SJSA1 (cell line): ENCODE measurements at regions not wholly inside any gene's neighbourhood (a gene's known extent, or its start where the extent isn't known, plus 50 kb on each side); places are given as distances from the start of the nearest gene placed in this dataset.

Experiments used
- DNase-seq, 2 experiments: peaks; one replicate each; pipeline ENCODE4 v3.0.0-alpha.2; 2015 to 2020; ENCODE audit warnings: low spot score in 2 of 2, low read depth in 1 of 2
- H3K27ac ChIP-seq: fragments of 250-450 bp; sonication (Bioruptor Pico); 2 replicates; pipeline ENCODE4 v1.5.1; 2020; ENCODE audit warnings: mild to moderate bottlenecking, moderate library complexity
- H3K27me3 ChIP-seq: fragments of 250-450 bp; sonication (Bioruptor Pico); replicated peaks from 2 replicates; pipeline ENCODE4 v1.5.1; 2020; ENCODE audit warnings: mild to moderate bottlenecking, moderate library complexity
- H3K36me3 ChIP-seq: fragments of 250-450 bp; sonication (Bioruptor Pico); 2 replicates; pipeline ENCODE4 v1.5.1; 2020; ENCODE audit warnings: mild to moderate bottlenecking
- H3K4me1 ChIP-seq: fragments of 250-450 bp; sonication (Bioruptor Pico); replicated peaks from 2 replicates; pipeline ENCODE4 v1.6.1; 2021; ENCODE audit warnings: mild to moderate bottlenecking
- H3K4me3 ChIP-seq: fragments of 250-450 bp; sonication (Bioruptor Pico); 2 replicates; pipeline ENCODE4 v1.5.1; 2020; ENCODE audit warnings: mild to moderate bottlenecking
- H3K9me3 ChIP-seq: fragments of 250-450 bp; sonication (Bioruptor Pico); replicated peaks from 2 replicates; pipeline ENCODE4 v1.5.1; 2020; ENCODE audit warnings: mild to moderate bottlenecking

DNA sequence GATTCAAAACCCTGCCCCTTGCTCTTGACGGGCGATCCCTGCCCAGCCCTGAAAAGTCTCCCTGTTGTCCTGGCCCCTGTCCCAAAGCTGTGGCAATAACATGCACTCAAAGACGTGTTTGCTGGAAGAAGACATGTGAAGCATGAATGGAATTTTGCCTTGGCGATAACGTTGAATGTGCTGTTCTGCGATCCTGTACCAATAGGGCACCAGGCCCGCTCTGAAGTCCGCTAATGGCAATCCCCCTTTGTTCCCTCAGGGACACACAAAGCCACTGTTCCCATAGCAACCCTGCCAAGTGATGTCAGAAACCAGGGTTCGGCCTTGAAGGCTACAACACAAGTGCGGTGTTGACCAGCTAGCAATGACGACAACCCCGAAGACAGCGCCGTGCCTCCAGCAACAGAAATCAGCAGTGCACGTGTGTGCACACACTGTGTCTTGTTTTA lies 284.6 kb downstream of the KLF6 start:
- no peaks in the 10 kb centered on the region for H3K27me3 ChIP-seq
- H3K9me3 ChIP-seq = no peaks in the 10 kb centered on the region
- peak in 1 of 2 experiments; percentile 52 for DNase-seq
- H3K27ac ChIP-seq = 0 out of 2 replicates have a peak overlapping the region, but pooled peaks have one; percentile 6
- H3K36me3 ChIP-seq = no peaks in the 10 kb centered on the region
- H3K4me1 ChIP-seq = peaks cover 15% of the 10 kb centered on the region
- H3K4me3 ChIP-seq = no peak overlapping the region

DNA sequence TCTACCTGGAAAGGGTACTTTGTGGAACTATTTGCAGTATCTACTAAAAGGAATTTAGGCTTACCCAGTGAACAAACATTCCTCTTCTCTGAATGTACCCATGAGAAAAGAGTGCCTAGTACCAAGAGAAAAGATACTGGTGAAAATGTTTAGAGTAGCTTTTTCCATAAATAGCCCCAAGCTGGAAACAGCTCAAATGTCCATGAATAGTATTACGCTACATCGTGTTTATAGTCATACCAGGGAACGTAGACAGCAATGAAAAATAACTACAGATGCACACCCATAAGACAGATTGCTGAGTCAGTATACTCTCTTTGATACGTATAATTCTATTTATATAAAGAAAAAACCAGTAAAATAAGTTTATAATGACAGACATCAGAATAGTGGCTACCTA lies 285.9 kb downstream of the KLF6 start:
- no peak overlapping the region for H3K27ac ChIP-seq
- peak; percentile 16 to 73 for DNase-seq

GRCh38 chr10:3497581-3497980 lies 287.4 kb downstream of the KLF6 start:
- H3K9me3 ChIP-seq = no peaks in the 10 kb centered on the region
- no peak for DNase-seq
- peaks cover 20% of the 10 kb centered on the region for H3K4me1 ChIP-seq
- no peaks in the 10 kb centered on the region for H3K36me3 ChIP-seq
- no peaks in the 10 kb centered on the region for H3K27me3 ChIP-seq
- no peak overlapping the region for H3K27ac ChIP-seq
- no peak overlapping the region for H3K4me3 ChIP-seq

More for the DNA sequence above, 285.9 kb downstream of the KLF6 start:
- no peak overlapping the region for H3K4me3 ChIP-seq
- no peaks in the 10 kb centered on the region for H3K36me3 ChIP-seq
- H3K9me3 ChIP-seq = no peaks in the 10 kb centered on the region
- H3K4me1 ChIP-seq = peaks cover 20% of the 10 kb centered on the region
- H3K27me3 ChIP-seq = no peaks in the 10 kb centered on the region

DNA sequence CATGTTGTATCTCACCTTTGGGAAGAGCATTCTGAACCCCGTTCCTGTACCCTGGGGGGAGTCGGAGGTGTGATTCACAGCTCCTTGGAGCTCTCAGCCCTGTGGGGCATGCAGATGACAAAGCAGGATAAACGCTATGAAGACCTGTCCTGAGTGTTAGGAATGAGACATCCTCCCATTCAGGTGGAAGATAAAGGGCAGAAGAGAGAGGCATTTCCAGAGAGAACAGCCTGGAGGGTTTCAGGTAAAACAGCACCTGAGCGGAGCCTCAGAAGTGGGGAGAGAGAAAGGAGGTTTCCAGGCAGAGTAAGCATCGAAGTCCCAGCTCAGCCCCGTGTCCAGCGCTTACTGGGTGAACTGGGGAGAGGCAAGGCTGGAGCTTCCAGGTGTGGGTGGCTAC lies 288.9 kb downstream of the KLF6 start:
- H3K36me3 ChIP-seq = no peaks in the 10 kb centered on the region
- peak in 1 of 2 experiments; percentile 22 for DNase-seq
- no peaks in the 10 kb centered on the region for H3K27me3 ChIP-seq
- peaks cover 20% of the 10 kb centered on the region for H3K4me1 ChIP-seq
- H3K9me3 ChIP-seq = no peaks in the 10 kb centered on the region
- no peak overlapping the region for H3K4me3 ChIP-seq
- no peak overlapping the region for H3K27ac ChIP-seq

DNA sequence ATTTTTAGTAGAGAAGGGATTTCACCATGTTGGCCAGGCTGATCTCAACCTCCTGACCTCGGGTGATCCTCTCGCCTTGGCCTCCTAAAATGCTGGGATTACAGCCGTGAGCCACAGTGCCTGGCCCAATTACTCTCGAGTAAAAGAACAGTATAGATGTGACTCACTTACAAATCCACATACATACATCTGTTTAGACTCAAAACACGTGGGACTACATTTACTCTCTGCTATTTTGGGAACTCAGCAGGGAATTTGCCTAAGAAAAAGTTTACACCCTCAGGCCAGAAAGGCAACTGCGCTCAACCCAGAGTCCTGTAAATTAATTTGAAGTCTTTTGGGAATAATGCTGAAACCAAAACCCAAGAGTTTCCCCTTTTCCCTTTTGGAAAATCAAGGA lies 289.7 kb downstream of the KLF6 start:
- Histone ChIP-seq H3K27ac (no peak overlapping the region), H3K4me1 (peaks cover 17% of the 10 kb centered on the region), H3K4me3 (no peak overlapping the region), H3K36me3 (no peaks in the 10 kb centered on the region), H3K27me3 (no peaks in the 10 kb centered on the region), H3K9me3 (no peaks in the 10 kb centered on the region)
- DNase-seq = peak in 1 of 2 experiments; percentile 2

GRCh38 chr10:3494838-3495230 lies 290.2 kb downstream of the KLF6 start:
- no peak overlapping the region for H3K27ac ChIP-seq
- H3K4me3 ChIP-seq = no peak overlapping the region
- no peaks in the 10 kb centered on the region for H3K9me3 ChIP-seq
- H3K27me3 ChIP-seq = no peaks in the 10 kb centered on the region
- H3K36me3 ChIP-seq = no peaks in the 10 kb centered on the region
- peak in 1 of 2 experiments; percentile 17 for DNase-seq
- peaks cover 17% of the 10 kb centered on the region for H3K4me1 ChIP-seq

GRCh38 chr10:3494131-3494837 lies 290.7 kb downstream of the KLF6 start:
- Histone ChIP-seq H3K4me1 (peaks cover 13% of the 10 kb centered on the region), H3K4me3 (no peak overlapping the region), H3K36me3 (no peaks in the 10 kb centered on the region), H3K27ac (no peak overlapping the region), H3K27me3 (no peaks in the 10 kb centered on the region), H3K9me3 (no peaks in the 10 kb centered on the region)
- peak in 1 of 2 experiments; percentile 16 for DNase-seq

DNA sequence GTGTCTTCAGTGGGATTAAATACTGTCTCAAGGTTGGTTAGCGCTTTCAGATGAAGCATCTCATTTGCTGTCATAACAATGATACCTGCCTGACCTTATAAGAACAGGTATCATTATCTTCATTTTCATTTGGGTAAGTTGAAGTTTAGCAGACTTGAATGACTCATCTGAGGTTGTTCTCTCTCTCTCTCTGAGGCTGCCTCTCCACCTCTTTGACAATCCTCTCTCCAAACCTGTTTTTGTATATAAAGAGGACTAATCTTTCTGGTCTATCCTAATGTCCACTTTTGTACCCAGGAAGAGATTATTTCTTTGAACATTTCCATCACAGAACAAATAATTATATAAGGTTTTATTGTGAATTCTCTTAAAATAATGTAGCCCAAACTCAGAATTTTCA lies 291.4 kb downstream of the KLF6 start:
- H3K27ac ChIP-seq = no peak overlapping the region

GRCh38 chr10:3491571-3491970 lies 293.4 kb downstream of the KLF6 start:
- no peak for DNase-seq
- Histone ChIP-seq H3K27me3 (no peaks in the 10 kb centered on the region), H3K27ac (no peak overlapping the region), H3K4me3 (no peak overlapping the region), H3K36me3 (no peaks in the 10 kb centered on the region), H3K4me1 (peaks cover 6% of the 10 kb centered on the region), H3K9me3 (no peaks in the 10 kb centered on the region)

More for the DNA sequence above, 291.4 kb downstream of the KLF6 start:
- Histone ChIP-seq H3K4me3 (no peak overlapping the region), H3K4me1 (peaks cover 6% of the 10 kb centered on the region), H3K36me3 (no peaks in the 10 kb centered on the region), H3K9me3 (no peaks in the 10 kb centered on the region), H3K27me3 (no peaks in the 10 kb centered on the region)
- no peak for DNase-seq

DNA sequence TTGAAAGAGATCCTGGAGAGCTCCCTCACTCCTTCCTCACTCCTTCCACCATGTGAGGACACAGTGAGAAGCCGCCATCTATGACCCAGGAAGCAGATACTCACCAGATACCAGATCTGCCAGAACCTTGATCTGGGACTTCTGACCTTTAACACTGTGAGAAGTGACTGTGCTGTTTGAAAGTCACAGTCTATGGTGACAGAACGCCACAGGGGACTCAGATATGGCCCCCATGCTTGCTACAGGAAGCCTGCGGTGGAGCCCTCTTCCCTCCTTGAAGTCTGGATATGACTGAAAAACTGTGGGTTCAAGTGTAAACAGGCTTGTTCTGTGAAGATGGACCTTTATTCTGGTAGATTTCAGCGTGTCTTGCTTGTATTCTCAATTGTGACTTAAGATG lies 297.8 kb downstream of the KLF6 start:
- H3K27ac ChIP-seq = no peak overlapping the region
- no peak overlapping the region for H3K4me3 ChIP-seq
- H3K27me3 ChIP-seq = no peaks in the 10 kb centered on the region
- no peaks in the 10 kb centered on the region for H3K36me3 ChIP-seq
- H3K4me1 ChIP-seq = peaks cover 37% of the 10 kb centered on the region
- DNase-seq = peak in 1 of 2 experiments; percentile 20
- no peaks in the 10 kb centered on the region for H3K9me3 ChIP-seq

GRCh38 chr10:3486346-3487065 lies 298.5 kb downstream of the KLF6 start:
- no peaks in the 10 kb centered on the region for H3K27me3 ChIP-seq
- H3K9me3 ChIP-seq = no peaks in the 10 kb centered on the region
- no peak overlapping the region for H3K4me3 ChIP-seq
- no peaks in the 10 kb centered on the region for H3K36me3 ChIP-seq
- H3K27ac ChIP-seq = no peak overlapping the region
- peaks cover 43% of the 10 kb centered on the region for H3K4me1 ChIP-seq
- DNase-seq = peak; percentile 42 to 75

GRCh38 chr10:3485057-3485686 lies 299.8 kb downstream of the KLF6 start:
- H3K27me3 ChIP-seq = no peaks in the 10 kb centered on the region
- no peak overlapping the region for H3K4me3 ChIP-seq
- peaks cover 43% of the 10 kb centered on the region for H3K4me1 ChIP-seq
- H3K9me3 ChIP-seq = no peaks in the 10 kb centered on the region
- DNase-seq = peak in 1 of 2 experiments; percentile 22
- H3K36me3 ChIP-seq = no peaks in the 10 kb centered on the region
- peak overlapping the region; percentile 63 for H3K27ac ChIP-seq

DNA sequence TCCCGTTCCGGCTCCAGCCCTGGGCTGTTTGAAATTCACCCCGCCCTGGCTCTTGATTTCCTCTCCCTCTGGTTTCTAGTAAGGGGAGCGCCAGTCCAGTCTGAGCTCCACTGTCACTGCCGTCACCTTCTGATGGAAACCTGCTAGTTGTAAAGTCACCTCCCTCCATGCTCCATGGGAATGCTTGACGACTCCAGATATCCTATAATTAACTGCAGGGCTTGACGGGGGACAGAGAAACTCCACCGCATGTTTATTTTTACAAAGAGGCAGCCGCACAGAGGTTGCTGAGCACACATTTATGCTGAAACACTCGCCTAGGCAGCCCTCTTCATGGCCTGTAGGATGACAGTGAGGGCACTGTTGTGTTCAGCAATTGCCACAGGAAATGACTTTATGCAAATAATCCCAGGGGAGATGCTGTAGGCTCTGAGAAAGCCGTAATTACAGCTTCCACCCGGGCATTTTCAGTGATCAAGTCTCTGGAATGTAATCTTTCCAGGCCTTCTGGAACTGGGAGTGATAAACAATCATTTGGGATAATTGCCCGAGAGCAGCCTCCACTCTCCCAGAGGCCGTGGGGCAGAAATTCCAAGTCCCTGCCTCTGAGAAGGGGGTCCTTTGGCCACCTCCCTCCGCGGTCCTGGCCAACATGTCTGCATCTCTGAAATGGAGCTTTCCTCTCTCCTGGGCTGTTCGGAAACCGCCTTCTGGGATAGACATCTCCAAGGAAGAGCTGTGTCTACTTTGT lies 300.5 kb downstream of the KLF6 start:
- Histone ChIP-seq H3K4me3 (no peak overlapping the region), H3K27ac (peak overlapping the region; percentile 63), H3K9me3 (no peaks in the 10 kb centered on the region), H3K4me1 (peaks cover 43% of the 10 kb centered on the region), H3K36me3 (no peaks in the 10 kb centered on the region), H3K27me3 (no peaks in the 10 kb centered on the region)
- DNase-seq = peak; percentile 79 to 80
